Liver (tissue), 7 donors: ENCODE measurements at regions not wholly inside any gene's neighbourhood (a gene's known extent, or its start where the extent isn't known, plus 50 kb on each side); places are given as distances from the start of the nearest gene placed in this dataset.

Experiments
- DNase-seq: peaks from one replicate; pipeline ENCODE4 v3.0.0-alpha.2; 2017; ENCODE audit warnings: low spot score
- H3K27ac ChIP-seq, 2 donors: one replicate each; pipeline ENCODE4 v1.7.0; 2013; ENCODE audit warnings: inconsistent platforms in 2 of 2, low read length in 2 of 2, control low read depth in 1 of 2, low read depth in 1 of 2, mild to moderate bottlenecking in 1 of 2
- H3K27me3 ChIP-seq, 4 donors: one replicate each; pipeline versions ENCODE4 v1.6.1 to v1.7.0; 2013; ENCODE audit warnings: low read length in 3 of 4, inconsistent platforms in 1 of 4, mild to moderate bottlenecking in 1 of 4, moderate library complexity in 1 of 4; ENCODE audit not compliant: control insufficient read depth in 4 of 4, insufficient read depth in 4 of 4
- H3K36me3 ChIP-seq, 4 donors: one replicate each; pipeline versions ENCODE4 v1.6.1 to v1.7.0; 2013; ENCODE audit warnings: low read length in 3 of 4, mild to moderate bottlenecking in 3 of 4, low read depth in 1 of 4, moderate library complexity in 1 of 4; ENCODE audit not compliant: control insufficient read depth in 4 of 4, insufficient read depth in 3 of 4
- H3K4me1 ChIP-seq, 4 donors: one replicate each; pipeline versions ENCODE4 v1.6.1 to v1.7.0; 2013; ENCODE audit warnings: low read length in 3 of 4, mild to moderate bottlenecking in 3 of 4, moderate library complexity in 1 of 4; ENCODE audit not compliant: control insufficient read depth in 4 of 4, insufficient read depth in 4 of 4
- H3K4me3 ChIP-seq, 3 donors: one replicate each; pipeline versions ENCODE4 v1.6.1 to v1.7.0; 2013; ENCODE audit warnings: low read length in 3 of 3, control low read depth in 1 of 3, low read depth in 1 of 3, mild to moderate bottlenecking in 1 of 3
- H3K9ac ChIP-seq, 2 donors: one replicate each; pipeline ENCODE4 v1.7.0; 2013; ENCODE audit warnings: low read length in 2 of 2, mild to moderate bottlenecking in 2 of 2, moderate library complexity in 2 of 2, control low read depth in 1 of 2, low read depth in 1 of 2
- H3K9me3 ChIP-seq, 4 donors: one replicate each; pipeline versions ENCODE4 v1.6.1 to v1.7.0; 2013; ENCODE audit warnings: low read length in 3 of 4; ENCODE audit not compliant: control insufficient read depth in 4 of 4
- HNF4A ChIP-seq, 2 donors: conservative IDR thresholded peaks; 2 replicates each; pipeline ENCODE4 v1.6.1; 2016; ENCODE audit warnings: antibody characterized with exemption in 2 of 2, mild to moderate bottlenecking in 2 of 2
- HNF4G ChIP-seq: IDR thresholded peaks from 2 replicates; pipeline ENCODE4 v1.6.1; 2016; ENCODE audit warnings: antibody characterized with exemption
- NR2F2 ChIP-seq: IDR thresholded peaks from 2 replicates; pipeline ENCODE4 v1.6.1; 2016; ENCODE audit warnings: antibody characterized with exemption
- TAF1 ChIP-seq: conservative IDR thresholded peaks from 2 replicates; pipeline ENCODE4 v1.6.1; 2016; ENCODE audit warnings: antibody characterized with exemption, mild to moderate bottlenecking
- ZBTB33 ChIP-seq: IDR thresholded peaks from 2 replicates; pipeline ENCODE4 v1.6.1; 2016; ENCODE audit warnings: antibody characterized with exemption
- WGBS: extraction: QIAGEN DNeasy Blood & Tissue Kit; methylation state at CpG from one replicate; pipeline ENCODE4 v1.1.7; 2013; 5-methylcytosine and 5-hydroxymethylcytosine counted together
- TF ChIP-seq, protein P1 (sequence below): IDR thresholded peaks from 2 replicates; pipeline ENCODE4 v1.6.1; 2016; ENCODE audit warnings: antibody characterized with exemption, mild to moderate bottlenecking
- donor health status: healthy.
- donor health status: healthy.
- donor health status: healthy.
- donor health status: healthy.

DNA sequence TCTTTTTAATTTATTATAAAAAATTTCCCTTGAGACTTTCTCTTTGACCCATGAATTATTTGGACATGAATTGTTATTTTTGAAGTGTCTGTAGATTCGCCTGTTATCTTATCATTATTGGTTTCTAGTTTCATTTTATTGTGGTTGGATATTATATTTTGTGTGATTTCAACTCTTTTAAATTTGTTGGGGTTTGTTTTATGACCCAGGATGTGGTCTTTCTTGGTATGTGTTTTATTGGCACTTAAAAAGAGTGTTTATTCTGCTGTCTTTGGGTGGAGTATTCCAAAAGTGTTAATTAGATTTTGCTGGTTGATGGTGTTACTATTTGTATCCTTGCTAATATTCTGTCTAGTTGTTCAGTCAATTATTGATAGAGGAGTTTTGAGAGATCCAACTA, 50.5 kb upstream of the GPR141 start:
- no peak overlapping the region for H3K9ac ChIP-seq
- H3K4me1 ChIP-seq, result no peaks in the 10 kb centered on the region
- WGBS, result 31% methylated on average over 1 of the region's 1 CpG
- no peak overlapping the region for H3K27ac ChIP-seq
- H3K36me3 ChIP-seq, result no peaks in the 10 kb centered on the region
- H3K9me3 ChIP-seq, result peaks cover 0 to 4% (median 1%) of the 10 kb centered on the region in 4 donors
- no peak overlapping the region for H3K4me3 ChIP-seq
- no peaks in the 10 kb centered on the region for H3K27me3 ChIP-seq
- DNase-seq, result no peak
- TF ChIP-seq ZBTB33, result no peak
- no peak for TF ChIP-seq NR2F2
- TF ChIP-seq, protein P1, sequence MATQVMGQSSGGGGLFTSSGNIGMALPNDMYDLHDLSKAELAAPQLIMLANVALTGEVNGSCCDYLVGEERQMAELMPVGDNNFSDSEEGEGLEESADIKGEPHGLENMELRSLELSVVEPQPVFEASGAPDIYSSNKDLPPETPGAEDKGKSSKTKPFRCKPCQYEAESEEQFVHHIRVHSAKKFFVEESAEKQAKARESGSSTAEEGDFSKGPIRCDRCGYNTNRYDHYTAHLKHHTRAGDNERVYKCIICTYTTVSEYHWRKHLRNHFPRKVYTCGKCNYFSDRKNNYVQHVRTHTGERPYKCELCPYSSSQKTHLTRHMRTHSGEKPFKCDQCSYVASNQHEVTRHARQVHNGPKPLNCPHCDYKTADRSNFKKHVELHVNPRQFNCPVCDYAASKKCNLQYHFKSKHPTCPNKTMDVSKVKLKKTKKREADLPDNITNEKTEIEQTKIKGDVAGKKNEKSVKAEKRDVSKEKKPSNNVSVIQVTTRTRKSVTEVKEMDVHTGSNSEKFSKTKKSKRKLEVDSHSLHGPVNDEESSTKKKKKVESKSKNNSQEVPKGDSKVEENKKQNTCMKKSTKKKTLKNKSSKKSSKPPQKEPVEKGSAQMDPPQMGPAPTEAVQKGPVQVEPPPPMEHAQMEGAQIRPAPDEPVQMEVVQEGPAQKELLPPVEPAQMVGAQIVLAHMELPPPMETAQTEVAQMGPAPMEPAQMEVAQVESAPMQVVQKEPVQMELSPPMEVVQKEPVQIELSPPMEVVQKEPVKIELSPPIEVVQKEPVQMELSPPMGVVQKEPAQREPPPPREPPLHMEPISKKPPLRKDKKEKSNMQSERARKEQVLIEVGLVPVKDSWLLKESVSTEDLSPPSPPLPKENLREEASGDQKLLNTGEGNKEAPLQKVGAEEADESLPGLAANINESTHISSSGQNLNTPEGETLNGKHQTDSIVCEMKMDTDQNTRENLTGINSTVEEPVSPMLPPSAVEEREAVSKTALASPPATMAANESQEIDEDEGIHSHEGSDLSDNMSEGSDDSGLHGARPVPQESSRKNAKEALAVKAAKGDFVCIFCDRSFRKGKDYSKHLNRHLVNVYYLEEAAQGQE, result no peak
- TF ChIP-seq HNF4G, result no peak
- no peak for TF ChIP-seq HNF4A (conservative IDR thresholded peaks at IDR 0.05)
- no peak for TF ChIP-seq TAF1
